ENCODE measurements at regions not wholly inside any gene's neighbourhood (a gene's known extent, or its start where the extent isn't known, plus 50 kb on each side); places are given as distances from the start of the nearest gene placed in this dataset.

- H3K4me3 ChIP-seq = no peak overlapping the region
- H3K36me3 ChIP-seq = no peaks in the 10 kb centered on the region
- H3K9me3 ChIP-seq (replicated peaks in 1 of 11) = no peaks in the 10 kb centered on the region
- no peaks in the 10 kb centered on the region for H4K20me1 ChIP-seq
- H3K27ac ChIP-seq = no peak overlapping the region
- H3K4me2 ChIP-seq = no peak overlapping the region
- H3K4me1 ChIP-seq = no peaks in the 10 kb centered on the region
- no peak overlapping the region for H3K9ac ChIP-seq
- H3K27me3 ChIP-seq = no peaks in the 10 kb centered on the region
- no peak for TF ChIP-seq Cebpa-rat (IDR thresholded peaks at IDR 0.05)
Measured at GRCh38 chr9:102038006-102038405, 299.6 kb upstream of the GRIN3A start.

DNA sequence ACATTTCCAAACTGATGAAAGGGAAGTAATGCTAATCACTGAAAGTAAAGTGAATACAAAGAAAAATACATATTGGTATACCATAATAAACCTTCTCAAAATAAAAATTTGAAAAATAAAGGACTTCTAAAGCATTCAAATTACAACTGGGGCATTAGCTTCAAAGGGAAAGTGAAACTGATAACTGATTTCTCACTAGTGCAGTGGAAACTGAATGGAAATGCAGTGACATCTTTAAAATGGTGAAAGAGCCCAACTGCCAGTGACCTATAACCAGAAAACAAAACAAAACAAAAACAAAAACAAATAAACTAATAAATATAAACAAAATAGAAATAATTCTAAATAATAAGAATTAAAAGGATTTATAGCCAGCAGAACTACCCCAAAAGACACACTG lies 297.5 kb upstream of the GRIN3A start:
- Histone ChIP-seq H3K36me3 (no peaks in the 10 kb centered on the region), H3K27ac (no peak overlapping the region), H3K4me1 (no peaks in the 10 kb centered on the region), H3K4me3 (no peak overlapping the region), H3K9ac (no peak overlapping the region), H4K20me1 (no peaks in the 10 kb centered on the region), H3K27me3 (no peaks in the 10 kb centered on the region), H3K4me2 (no peak overlapping the region), H3K9me3 (replicated peaks in 1 of 11) (no peaks in the 10 kb centered on the region)
- TF ChIP-seq Cebpa-rat (IDR thresholded peaks at IDR 0.05) = no peak

DNA sequence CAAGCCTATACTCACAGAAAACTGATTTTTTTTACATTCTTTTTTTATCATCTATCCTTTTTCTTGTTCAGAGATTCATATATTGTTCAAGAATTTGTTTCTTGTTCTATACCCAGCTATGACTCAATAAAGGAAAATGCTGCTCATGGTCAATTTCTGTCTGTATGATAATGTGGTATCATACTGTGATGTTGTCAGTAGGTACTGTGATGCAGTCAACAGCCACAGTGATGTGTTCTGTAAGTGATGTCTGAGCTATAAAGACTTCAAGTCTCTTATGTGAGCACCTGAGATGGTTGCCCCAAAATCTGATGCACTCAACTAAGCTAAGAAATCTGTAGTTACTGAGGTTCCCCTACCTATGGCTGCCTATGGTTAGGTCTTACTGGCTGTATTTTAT lies 294.2 kb upstream of the GRIN3A start:
- H3K4me3 ChIP-seq = no peak overlapping the region
- H3K27me3 ChIP-seq = no peaks in the 10 kb centered on the region
- H3K27ac ChIP-seq = no peak overlapping the region
- no peak for TF ChIP-seq Cebpa-rat (IDR thresholded peaks at IDR 0.05)
- no peak overlapping the region for H3K9ac ChIP-seq
- H3K4me1 ChIP-seq = no peaks in the 10 kb centered on the region
- no peak overlapping the region for H3K4me2 ChIP-seq
- H3K9me3 ChIP-seq (replicated peaks in 1 of 11) = peaks cover 0 to 12% (median 2%) of the 10 kb centered on the region in 11 experiments; a peak in 7 of 22 replicates
- H4K20me1 ChIP-seq = no peaks in the 10 kb centered on the region
- no peaks in the 10 kb centered on the region for H3K36me3 ChIP-seq

GRCh38 chr9:102000956-102001355 lies 262.5 kb upstream of the GRIN3A start:
- no peaks in the 10 kb centered on the region for H3K9me3 ChIP-seq (replicated peaks in 1 of 11)

DNA sequence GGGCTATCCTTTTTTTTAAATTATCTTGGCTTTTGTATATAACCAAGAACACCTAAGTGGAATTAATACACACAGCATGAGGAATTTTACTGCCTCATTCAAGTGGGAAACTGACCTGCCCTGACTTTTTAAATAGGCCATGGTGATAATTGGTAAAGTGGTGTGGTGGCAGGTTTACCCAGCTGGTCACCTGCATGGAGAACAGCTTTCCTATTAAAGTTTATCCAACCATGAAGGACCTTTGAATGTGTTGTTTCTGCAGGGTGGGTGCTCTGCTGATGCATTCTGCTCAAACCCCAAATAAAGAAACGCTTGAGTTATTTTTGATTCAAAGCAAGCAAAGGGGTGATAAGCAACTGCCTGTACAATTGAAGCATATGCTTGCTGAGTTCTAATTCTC lies 261.0 kb upstream of the GRIN3A start:
- Histone ChIP-seq H3K36me3 (no peaks in the 10 kb centered on the region), H3K4me3 (no peak overlapping the region), H3K27ac (no peak overlapping the region), H3K4me2 (no peak overlapping the region), H3K27me3 (no peaks in the 10 kb centered on the region), H3K9ac (no peak overlapping the region), H4K20me1 (no peaks in the 10 kb centered on the region), H3K4me1 (peaks cover 0 to 19% (median 0%) of the 10 kb centered on the region in 10 experiments; a peak in 4 of 20 replicates), H3K9me3 (replicated peaks in 1 of 11) (no peaks in the 10 kb centered on the region)
- no peak for TF ChIP-seq Cebpa-rat (IDR thresholded peaks at IDR 0.05)

More at GRCh38 chr9:102000956-102001355, 262.5 kb upstream of the GRIN3A start:
- no peaks in the 10 kb centered on the region for H3K36me3 ChIP-seq
- H3K27ac ChIP-seq = no peak overlapping the region
- H3K4me1 ChIP-seq = peaks cover 0 to 12% (median 0%) of the 10 kb centered on the region in 10 experiments; a peak in 3 of 20 replicates
- H3K4me3 ChIP-seq = no peak overlapping the region
- H3K9ac ChIP-seq = no peak overlapping the region
- H3K4me2 ChIP-seq = no peak overlapping the region
- H3K27me3 ChIP-seq = no peaks in the 10 kb centered on the region
- H4K20me1 ChIP-seq = no peaks in the 10 kb centered on the region
- no peak for TF ChIP-seq Cebpa-rat (IDR thresholded peaks at IDR 0.05)

DNA sequence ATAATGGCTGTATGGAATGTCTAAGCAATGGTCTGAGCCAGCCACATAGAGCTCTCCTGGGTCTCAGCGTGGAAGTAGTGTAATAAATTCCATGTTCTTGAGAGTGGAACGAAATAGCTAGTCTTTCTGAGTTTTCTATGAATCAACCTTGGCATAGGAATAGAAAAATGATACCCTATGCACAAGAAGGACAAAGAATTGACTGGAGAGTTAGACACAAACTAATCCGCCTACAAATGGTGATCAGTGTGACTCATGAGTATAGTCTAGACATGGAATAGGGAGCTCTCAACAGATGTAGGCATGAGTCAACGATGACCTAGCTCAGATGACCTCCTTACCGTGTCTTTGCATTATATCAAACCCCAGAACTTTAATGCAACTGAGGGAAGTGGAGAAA lies 256.8 kb upstream of the GRIN3A start:
- Histone ChIP-seq H3K4me2 (no peak overlapping the region; a peak in 1 of 22 replicates), H3K36me3 (no peaks in the 10 kb centered on the region), H3K27ac (no peak overlapping the region), H3K9me3 (replicated peaks in 1 of 11) (no peaks in the 10 kb centered on the region), H3K4me3 (no peak overlapping the region), H4K20me1 (no peaks in the 10 kb centered on the region), H3K27me3 (no peaks in the 10 kb centered on the region), H3K4me1 (peaks cover 0 to 38% (median 0%) of the 10 kb centered on the region in 10 experiments; a peak in 7 of 20 replicates), H3K9ac (no peak overlapping the region)
- no peak for TF ChIP-seq Cebpa-rat (IDR thresholded peaks at IDR 0.05)

- Histone ChIP-seq H3K36me3 (no peaks in the 10 kb centered on the region), H3K4me1 (peaks cover 0 to 38% (median 0%) of the 10 kb centered on the region in 10 experiments; a peak in 7 of 20 replicates), H3K27ac (no peak overlapping the region), H3K4me2 (peak overlapping the region in 4 of 11 experiments; percentile 11 to 67 (median 41); a peak in 5 of 22 replicates), H3K9ac (no peak overlapping the region), H3K9me3 (replicated peaks in 1 of 11) (no peaks in the 10 kb centered on the region), H4K20me1 (no peaks in the 10 kb centered on the region), H3K27me3 (no peaks in the 10 kb centered on the region), H3K4me3 (no peak overlapping the region)
- no peak for TF ChIP-seq Cebpa-rat (IDR thresholded peaks at IDR 0.05)
Measured at GRCh38 chr9:101993771-101994170, 255.3 kb upstream of the GRIN3A start.

- H3K4me1 ChIP-seq = peaks cover 0 to 36% (median 0%) of the 10 kb centered on the region in 10 experiments; a peak in 7 of 20 replicates
- H3K9me3 ChIP-seq (replicated peaks in 1 of 11) = no peaks in the 10 kb centered on the region
- H3K27ac ChIP-seq = no peak overlapping the region
- TF ChIP-seq Cebpa-rat (IDR thresholded peaks at IDR 0.05) = no peak
- H3K27me3 ChIP-seq = no peaks in the 10 kb centered on the region
- H3K36me3 ChIP-seq = no peaks in the 10 kb centered on the region
- H4K20me1 ChIP-seq = no peaks in the 10 kb centered on the region
- H3K4me3 ChIP-seq = no peak overlapping the region
- no peak overlapping the region; a peak in 1 of 22 replicates for H3K4me2 ChIP-seq
- H3K9ac ChIP-seq = no peak overlapping the region
Measured at GRCh38 chr9:101991926-101992325, 253.5 kb upstream of the GRIN3A start.

DNA sequence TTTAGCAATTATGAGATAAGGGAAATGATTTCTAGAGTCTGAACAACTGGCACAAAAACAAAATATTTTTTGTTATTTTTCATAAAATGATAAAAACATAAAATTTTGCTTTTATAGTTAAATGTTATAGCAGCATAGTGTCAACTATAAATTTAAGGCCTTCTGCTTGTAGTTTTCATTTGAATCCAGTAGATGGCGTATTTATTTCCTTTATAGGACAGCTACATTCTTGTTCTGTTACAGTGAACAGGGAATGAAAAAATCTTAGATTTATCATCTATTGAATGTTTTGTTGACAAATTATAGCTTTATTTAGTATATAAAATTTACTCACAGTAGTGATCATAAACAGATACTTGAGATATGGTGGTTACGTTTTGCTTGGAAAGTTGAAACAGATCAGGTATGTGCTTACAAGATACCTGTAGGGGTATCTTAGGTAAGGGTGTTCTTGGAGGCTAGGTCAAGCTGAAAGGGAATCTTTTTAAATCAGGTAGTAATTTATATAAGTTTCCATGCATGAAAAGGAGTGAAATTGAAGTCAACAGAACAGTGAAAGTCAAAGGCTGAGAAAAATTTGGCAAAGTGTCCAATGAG lies 239.3 kb upstream of the GRIN3A start:
- TF ChIP-seq Cebpa-rat (IDR thresholded peaks at IDR 0.05) = no peak
- no peaks in the 10 kb centered on the region for H3K27me3 ChIP-seq
- H3K9me3 ChIP-seq (replicated peaks in 1 of 11) = no peaks in the 10 kb centered on the region
- no peaks in the 10 kb centered on the region for H4K20me1 ChIP-seq
- H3K4me2 ChIP-seq = no peak overlapping the region
- no peak overlapping the region for H3K27ac ChIP-seq
- H3K4me1 ChIP-seq = no peaks in the 10 kb centered on the region
- no peak overlapping the region for H3K9ac ChIP-seq
- no peaks in the 10 kb centered on the region for H3K36me3 ChIP-seq
- H3K4me3 ChIP-seq = no peak overlapping the region

GRCh38 chr9:101970609-101971008 lies 232.2 kb upstream of the GRIN3A start:
- no peak for TF ChIP-seq Cebpa-rat (IDR thresholded peaks at IDR 0.05)
- Histone ChIP-seq H3K4me1 (no peaks in the 10 kb centered on the region), H3K27me3 (no peaks in the 10 kb centered on the region)

More at GRCh38 chr9:101970609-101971008, 232.2 kb upstream of the GRIN3A start:
- H3K9me3 ChIP-seq (replicated peaks in 1 of 11) = no peaks in the 10 kb centered on the region
- H3K36me3 ChIP-seq = no peaks in the 10 kb centered on the region
- H3K4me2 ChIP-seq = no peak overlapping the region
- no peak overlapping the region for H3K9ac ChIP-seq
- no peak overlapping the region for H3K4me3 ChIP-seq
- H3K27ac ChIP-seq = no peak overlapping the region
- H4K20me1 ChIP-seq = no peaks in the 10 kb centered on the region
